ENCODE measurements at regions not wholly inside any gene's neighbourhood (a gene's known extent, or its start where the extent isn't known, plus 50 kb on each side); places are given as distances from the start of the nearest gene placed in this dataset.

DNA sequence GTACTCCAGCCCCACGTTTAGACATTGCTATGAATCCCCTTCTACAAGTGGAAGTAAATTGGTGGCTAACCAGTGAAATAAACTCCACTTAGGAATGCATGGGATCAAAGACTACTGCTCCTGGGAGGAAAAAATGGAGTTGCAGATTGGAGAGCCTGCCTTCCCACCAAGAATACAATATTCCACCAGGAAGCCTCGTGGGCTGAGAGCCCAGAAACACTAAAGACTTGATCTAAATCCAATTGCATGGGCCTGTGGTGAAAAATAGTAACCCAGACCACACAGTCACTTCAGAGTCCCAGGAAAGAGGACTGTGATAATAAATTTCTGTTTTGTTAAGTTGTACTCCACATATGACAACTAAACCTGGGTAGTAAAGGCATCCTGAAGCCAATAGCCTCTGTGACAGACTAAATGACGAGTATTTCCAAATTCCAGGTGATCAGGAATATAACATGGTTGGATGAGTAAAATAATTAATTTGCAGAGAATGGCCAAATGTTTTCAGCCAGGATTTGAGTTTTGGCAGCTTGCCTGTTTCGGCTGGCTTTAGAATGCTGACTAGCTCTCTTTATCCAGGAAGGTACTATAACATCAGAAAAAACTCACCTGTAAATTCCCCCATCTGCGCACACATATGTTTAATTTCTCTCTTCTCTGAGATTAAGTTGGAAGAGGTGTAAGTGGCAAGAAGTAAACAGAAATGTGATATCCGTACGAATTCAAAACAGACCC lies 480.3 kb downstream of the LIG4 start:
- Histone ChIP-seq H3K23me2 (ENCODE audit: insufficient read length, low read depth, low read length, poor library complexity, severe bottlenecking) (no peaks in the 10 kb centered on the region), H4K8ac (replicated peaks; ENCODE audit: insufficient read length, low read depth, low read length) (no peak overlapping the region), H2BK15ac (ENCODE audit: low read depth, low read length) (no peak overlapping the region), H3K4me2 (ENCODE audit: insufficient read depth, insufficient read length, low read length) (no peak overlapping the region), H2AK5ac (ENCODE audit: insufficient read length, low read length) (no peak overlapping the region), H3K4me1 (ENCODE audit: insufficient read depth, low read length) (no peaks in the 10 kb centered on the region), H3K56ac (ENCODE audit: insufficient read length, low read depth, low read length) (no peak overlapping the region), H3K79me1 (ENCODE audit: insufficient read depth, low read depth, low read length, poor library complexity, severe bottlenecking) (no peaks in the 10 kb centered on the region), H3K9ac (ENCODE audit: extremely low read depth, insufficient read length, low read length) (no peak overlapping the region), H2BK12ac (ENCODE audit: insufficient read length, low read depth, low read length) (no peak overlapping the region), H3T11ph (ENCODE audit: low read length) (no peak overlapping the region), H3K23ac (ENCODE audit: insufficient read length, low read depth, low read length) (no peak overlapping the region), H3K79me2 (ENCODE audit: insufficient read depth, low read length) (no peaks in the 10 kb centered on the region), H4K5ac (ENCODE audit: insufficient read length, low read depth, low read length) (no peak overlapping the region), H4K20me1 (ENCODE audit: control insufficient read depth, insufficient read depth, insufficient read length) (no peaks in the 10 kb centered on the region), H3K4ac (ENCODE audit: low read depth, low read length) (no peak overlapping the region), H2AFZ (ENCODE audit: low read length) (no peak overlapping the region), H2BK20ac (ENCODE audit: low read depth, low read length, poor library complexity, severe bottlenecking) (no peak overlapping the region), H2BK5ac (ENCODE audit: insufficient read length, low read length) (no peak overlapping the region), H3K18ac (ENCODE audit: insufficient read length, low read depth, low read length) (no peak overlapping the region), H2BK120ac (ENCODE audit: low read depth, low read length, poor library complexity, severe bottlenecking) (no peak overlapping the region), H3K14ac (ENCODE audit: insufficient read depth, low read length) (no peak overlapping the region), H4K91ac (ENCODE audit: insufficient read length, low read depth, low read length) (no peak overlapping the region), H3K27ac (ENCODE audit: insufficient read length, low read depth, low read length) (no peak overlapping the region), H3K27me3 (ENCODE audit: insufficient read depth, low read length) (no peaks in the 10 kb centered on the region), H3K9me3 (ENCODE audit: control insufficient read depth, low read depth, low read length) (no peaks in the 10 kb centered on the region)
- H3K4me3 Mint-ChIP-seq, result no peak overlapping the region
- no peaks in the 10 kb centered on the region for H3K27me3 Mint-ChIP-seq (ENCODE audit: low read depth)
- no peak for DNase-seq
- H3K4me1 Mint-ChIP-seq, result peaks cover 0 to 5% of the 10 kb centered on the region in 2 experiments; a peak in 1 of 4 replicates
- no CpG with 5 or more reads among the region's 7 CpGs for WGBS (ENCODE audit: extremely low coverage, insufficient read length, low lambda C conversion rate)
- TF ChIP-seq, protein P1, sequence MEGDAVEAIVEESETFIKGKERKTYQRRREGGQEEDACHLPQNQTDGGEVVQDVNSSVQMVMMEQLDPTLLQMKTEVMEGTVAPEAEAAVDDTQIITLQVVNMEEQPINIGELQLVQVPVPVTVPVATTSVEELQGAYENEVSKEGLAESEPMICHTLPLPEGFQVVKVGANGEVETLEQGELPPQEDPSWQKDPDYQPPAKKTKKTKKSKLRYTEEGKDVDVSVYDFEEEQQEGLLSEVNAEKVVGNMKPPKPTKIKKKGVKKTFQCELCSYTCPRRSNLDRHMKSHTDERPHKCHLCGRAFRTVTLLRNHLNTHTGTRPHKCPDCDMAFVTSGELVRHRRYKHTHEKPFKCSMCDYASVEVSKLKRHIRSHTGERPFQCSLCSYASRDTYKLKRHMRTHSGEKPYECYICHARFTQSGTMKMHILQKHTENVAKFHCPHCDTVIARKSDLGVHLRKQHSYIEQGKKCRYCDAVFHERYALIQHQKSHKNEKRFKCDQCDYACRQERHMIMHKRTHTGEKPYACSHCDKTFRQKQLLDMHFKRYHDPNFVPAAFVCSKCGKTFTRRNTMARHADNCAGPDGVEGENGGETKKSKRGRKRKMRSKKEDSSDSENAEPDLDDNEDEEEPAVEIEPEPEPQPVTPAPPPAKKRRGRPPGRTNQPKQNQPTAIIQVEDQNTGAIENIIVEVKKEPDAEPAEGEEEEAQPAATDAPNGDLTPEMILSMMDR (conservative IDR thresholded peaks at IDR 0.05), result no peak
- peaks cover 2 to 3% of the 10 kb centered on the region in 2 experiments; a peak in 2 of 5 replicates for H3K9me3 Mint-ChIP-seq
- 0 out of 7 replicates have a peak, but pooled peaks cover 0 to 5% (median 0%) of the 10 kb centered on the region in 3 experiments for H3K36me3 Mint-ChIP-seq (ENCODE audit: insufficient read depth in 1 of 3, low read depth in 3 of 3)
- no peak overlapping the region for H3K27ac Mint-ChIP-seq

All from H9 (cell line).